Keratinocyte (primary cell): ENCODE measurements at regions not wholly inside any gene's neighbourhood (a gene's known extent, or its start where the extent isn't known, plus 50 kb on each side); places are given as distances from the start of the nearest gene placed in this dataset.

Source experiments
- DNase-seq: peaks from one replicate; pipeline ENCODE4 v3.0.0-alpha.2; 2011; ENCODE audit warnings: low read depth, missing footprints, low spot score
- FAIRE-seq: peaks from 2 replicates; lab custom pipeline; 2011; peaks lifted over from hg19 to GRCh38; lab: Jason Lieb, UNC
- H2AFZ ChIP-seq: 2 replicates; pipeline ENCODE4 v1.6.0; 2012; ENCODE audit warnings: low read length, control low read depth, inconsistent platforms; ENCODE audit not compliant: control insufficient read depth
- H3K27ac ChIP-seq: 2 replicates; pipeline ENCODE4 v1.5.1; 2011; ENCODE audit warnings: low read length; ENCODE audit not compliant: control insufficient read depth, insufficient read depth
- H3K27me3 ChIP-seq: 3 replicates; pipeline ENCODE4 v1.6.0; 2011; ENCODE audit warnings: low read length; ENCODE audit not compliant: control insufficient read depth, insufficient read depth; ENCODE audit errors: extremely low read depth
- H3K36me3 ChIP-seq, 2 experiments: 2 replicates in 1 of 2; 3 replicates in 1 of 2; pipeline ENCODE4 v1.5.1; 2011; ENCODE audit warnings: low read length in 2 of 2, mild to moderate bottlenecking in 1 of 2; ENCODE audit not compliant: control insufficient read depth in 2 of 2, insufficient read depth in 2 of 2; ENCODE audit errors: extremely low read depth in 1 of 2
- H3K4me1 ChIP-seq: 3 replicates; pipeline ENCODE4 v1.5.1; 2011; ENCODE audit warnings: low read length; ENCODE audit not compliant: control insufficient read depth, insufficient read depth; ENCODE audit errors: extremely low read depth
- H3K4me2 ChIP-seq: 3 replicates; pipeline ENCODE4 v1.6.0; 2011; ENCODE audit warnings: low read depth, low read length; ENCODE audit not compliant: control insufficient read depth, insufficient read depth; ENCODE audit errors: extremely low read depth
- H3K4me3 ChIP-seq, 3 experiments: fragments of 200-600 bp in 1 of 3; sonication (generic) in 1 of 3; 2 replicates in 2 of 3; 3 replicates in 1 of 3; pipeline ENCODE4 v1.5.1; 2011 to 2016; ENCODE audit warnings: low read length in 3 of 3, mild to moderate bottlenecking in 3 of 3, control low read depth in 2 of 3, inconsistent platforms in 1 of 3, low read depth in 1 of 3, mixed read lengths in 1 of 3, mixed run types in 1 of 3, moderate library complexity in 1 of 3; ENCODE audit not compliant: control insufficient read depth in 2 of 3, insufficient read depth in 2 of 3; ENCODE audit errors: extremely low read depth in 1 of 3
- H3K79me2 ChIP-seq: 2 replicates; pipeline ENCODE4 v1.6.0; 2012; ENCODE audit warnings: low read length; ENCODE audit not compliant: control insufficient read depth, insufficient read depth
- H3K9ac ChIP-seq: 3 replicates; pipeline ENCODE4 v1.6.0; 2011; ENCODE audit warnings: low read length; ENCODE audit not compliant: control insufficient read depth, insufficient read depth; ENCODE audit errors: extremely low read depth
- H3K9me1 ChIP-seq: 3 replicates; pipeline ENCODE4 v1.6.0; 2011; ENCODE audit warnings: low read length; ENCODE audit not compliant: control insufficient read depth, insufficient read depth; ENCODE audit errors: extremely low read depth
- H3K9me3 ChIP-seq: 2 replicates; pipeline ENCODE4 v1.5.1; 2012; ENCODE audit warnings: low read depth, low read length; ENCODE audit not compliant: control insufficient read depth
- H4K20me1 ChIP-seq: 3 replicates; pipeline ENCODE4 v1.6.0; 2011; ENCODE audit warnings: low read length; ENCODE audit not compliant: control insufficient read depth, insufficient read depth; ENCODE audit errors: extremely low read depth
- EZH2 ChIP-seq: IDR thresholded peaks from one replicate; pipeline ENCODE4 v1.6.1; 2012; ENCODE audit warnings: inconsistent platforms, mild to moderate bottlenecking, low read length, moderate library complexity
- dilution Hi-C: fragments of 300-500 bp; cut with MboI; formaldehyde crosslinking; loops from one replicate; pipeline ENCODE4 v1.7.0; 2020; ENCODE audit warnings: low sequenced_read_pairs; ENCODE audit not compliant: extremely low pct_ligation_motif_present
- TF ChIP-seq, protein P1 (sequence below), 3 experiments: IDR thresholded peaks in 1 of 3; conservative IDR thresholded peaks in 1 of 3; optimal IDR thresholded peaks in 1 of 3; 2 replicates in 2 of 3; 3 replicates in 1 of 3; pipeline versions ENCODE3 to v1.5.1; 2011; ENCODE audit warnings: low read length in 3 of 3, mild to moderate bottlenecking in 3 of 3, moderate library complexity in 2 of 3, control low read depth in 1 of 3, inconsistent platforms in 1 of 3; ENCODE audit not compliant: insufficient read depth in 2 of 3; ENCODE audit errors: extremely low read depth in 1 of 3

DNA sequence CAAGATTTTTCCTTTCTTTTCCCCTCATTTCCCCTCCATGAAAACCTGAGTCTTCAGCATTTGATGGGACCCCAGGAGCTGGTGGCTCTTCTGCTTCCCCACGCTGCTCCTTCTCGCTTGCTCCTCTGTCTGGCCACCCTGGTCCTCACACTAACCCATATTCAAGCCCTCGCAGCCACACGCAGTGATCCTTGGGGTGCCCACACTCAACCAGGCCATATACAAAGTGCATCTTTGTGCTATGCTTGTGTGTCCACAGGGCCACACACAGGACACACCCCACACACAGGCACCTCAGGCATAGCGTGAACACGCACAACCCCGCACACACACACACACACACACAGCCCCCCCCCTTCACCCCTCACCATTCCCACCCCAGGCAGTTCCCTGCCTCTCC lies 132.1 kb downstream of the URI1 start:
- no peaks in the 10 kb centered on the region for H4K20me1 ChIP-seq
- no peaks in the 10 kb centered on the region for H3K27me3 ChIP-seq
- no peak overlapping the region for H3K27ac ChIP-seq
- H3K4me3 ChIP-seq: no peak overlapping the region
- no peak overlapping the region for H3K9ac ChIP-seq
- no peaks in the 10 kb centered on the region for H3K79me2 ChIP-seq
- FAIRE-seq: no peak
- TF ChIP-seq, protein P1, sequence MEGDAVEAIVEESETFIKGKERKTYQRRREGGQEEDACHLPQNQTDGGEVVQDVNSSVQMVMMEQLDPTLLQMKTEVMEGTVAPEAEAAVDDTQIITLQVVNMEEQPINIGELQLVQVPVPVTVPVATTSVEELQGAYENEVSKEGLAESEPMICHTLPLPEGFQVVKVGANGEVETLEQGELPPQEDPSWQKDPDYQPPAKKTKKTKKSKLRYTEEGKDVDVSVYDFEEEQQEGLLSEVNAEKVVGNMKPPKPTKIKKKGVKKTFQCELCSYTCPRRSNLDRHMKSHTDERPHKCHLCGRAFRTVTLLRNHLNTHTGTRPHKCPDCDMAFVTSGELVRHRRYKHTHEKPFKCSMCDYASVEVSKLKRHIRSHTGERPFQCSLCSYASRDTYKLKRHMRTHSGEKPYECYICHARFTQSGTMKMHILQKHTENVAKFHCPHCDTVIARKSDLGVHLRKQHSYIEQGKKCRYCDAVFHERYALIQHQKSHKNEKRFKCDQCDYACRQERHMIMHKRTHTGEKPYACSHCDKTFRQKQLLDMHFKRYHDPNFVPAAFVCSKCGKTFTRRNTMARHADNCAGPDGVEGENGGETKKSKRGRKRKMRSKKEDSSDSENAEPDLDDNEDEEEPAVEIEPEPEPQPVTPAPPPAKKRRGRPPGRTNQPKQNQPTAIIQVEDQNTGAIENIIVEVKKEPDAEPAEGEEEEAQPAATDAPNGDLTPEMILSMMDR (optimal IDR thresholded peaks at IDR 0.05 in 1 of 3, IDR thresholded peaks at IDR 0.05 in 1 of 3, conservative IDR thresholded peaks at IDR 0.05 in 1 of 3; ENCODE audit: extremely low read depth in 1 of 3, insufficient read depth in 2 of 3, low read length in 3 of 3): no peak
- TF ChIP-seq EZH2: no peak
- dilution Hi-C loops: no loop called here
- no peak for DNase-seq
- peaks cover 5% of the 10 kb centered on the region for H3K4me1 ChIP-seq
- no peaks in the 10 kb centered on the region for H3K9me3 ChIP-seq
- H3K36me3 ChIP-seq: no peaks in the 10 kb centered on the region
- H2AFZ ChIP-seq: no peak overlapping the region
- no peak overlapping the region for H3K4me2 ChIP-seq
- H3K9me1 ChIP-seq: no peaks in the 10 kb centered on the region

DNA sequence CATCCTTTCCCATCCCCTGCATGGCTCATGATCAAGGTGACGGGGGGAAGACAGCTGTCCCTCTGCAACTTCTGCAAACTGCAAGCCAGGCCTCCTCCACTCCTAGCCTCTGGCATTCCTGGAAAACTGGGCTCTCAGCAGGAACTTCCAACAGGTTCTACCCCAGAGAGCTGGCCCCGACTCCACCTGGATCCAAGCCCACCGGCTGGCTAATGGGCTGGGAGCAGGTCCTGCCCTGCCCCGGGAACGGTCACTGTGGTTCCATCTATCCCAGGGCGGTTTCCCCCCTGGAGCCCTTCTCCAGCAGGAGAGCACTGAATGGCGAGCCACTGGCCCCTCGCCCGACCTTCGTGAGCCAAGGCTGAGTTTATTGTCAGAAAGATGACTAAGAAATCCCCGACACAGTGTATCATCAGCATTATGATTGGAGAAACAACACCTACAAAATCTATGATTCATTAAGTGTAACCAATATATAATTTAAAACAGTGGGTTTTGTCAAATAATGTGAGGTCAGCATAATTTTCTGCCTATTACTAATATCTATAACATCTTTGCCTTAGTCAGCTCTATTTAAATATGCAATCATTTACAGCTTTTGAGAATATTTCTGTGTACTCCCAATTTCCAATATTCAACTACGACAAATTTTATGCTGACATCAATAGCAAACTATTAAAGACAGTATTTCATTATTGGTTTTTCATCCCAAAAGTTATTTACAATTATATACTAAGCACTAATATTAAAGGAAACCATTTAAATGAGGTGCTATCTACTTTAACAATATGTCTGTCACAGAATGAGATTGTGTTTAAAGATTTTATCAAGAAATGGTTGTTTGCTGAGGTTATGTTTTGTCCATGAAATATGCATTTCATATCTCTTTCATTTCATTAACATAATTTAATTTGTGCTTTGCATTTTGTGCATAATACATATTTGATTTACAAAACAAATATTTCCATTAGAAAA lies 133.0 kb downstream of the URI1 start:
- Histone ChIP-seq H3K36me3 (no peaks in the 10 kb centered on the region), H2AFZ (no peak overlapping the region), H3K27ac (no peak overlapping the region), H4K20me1 (no peaks in the 10 kb centered on the region), H3K79me2 (no peaks in the 10 kb centered on the region), H3K9ac (no peak overlapping the region), H3K27me3 (no peaks in the 10 kb centered on the region), H3K9me1 (no peaks in the 10 kb centered on the region), H3K4me3 (no peak overlapping the region), H3K4me2 (no peak overlapping the region), H3K9me3 (no peaks in the 10 kb centered on the region), H3K4me1 (peaks cover 5% of the 10 kb centered on the region)
- dilution Hi-C loops: no loop called here
- FAIRE-seq (no peak), DNase-seq (no peak)
- TF ChIP-seq, protein P1 (optimal IDR thresholded peaks at IDR 0.05 in 1 of 3, IDR thresholded peaks at IDR 0.05 in 1 of 3, conservative IDR thresholded peaks at IDR 0.05 in 1 of 3; ENCODE audit: extremely low read depth in 1 of 3, insufficient read depth in 2 of 3, low read length in 3 of 3): no peak
- no peak for TF ChIP-seq EZH2
